Stomach (tissue), 8 donors: ENCODE measurements at regions not wholly inside any gene's neighbourhood (a gene's known extent, or its start where the extent isn't known, plus 50 kb on each side); places are given as distances from the start of the nearest gene placed in this dataset.

ENCODE experiments used
- DNase-seq, 2 donors: peaks; one replicate each; pipeline versions ENCODE4 v3.0.0 to v3.0.0-alpha.2; 2013 to 2019
- H3K27ac ChIP-seq, 5 donors: fragments of 200-600 bp in 4 of 5; sonication (generic) in 4 of 5; one replicate each; pipeline ENCODE4 v1.5.1; 2013 to 2019; ENCODE audit warnings: mild to moderate bottlenecking in 1 of 5, moderate library complexity in 1 of 5
- H3K27me3 ChIP-seq, 3 donors: fragments of 200-600 bp; sonication (generic); one replicate each; pipeline ENCODE4 v1.5.1; 2017 to 2019; ENCODE audit warnings: mixed run types in 1 of 3
- H3K36me3 ChIP-seq, 4 donors: fragments of 200-600 bp; sonication (generic); 1 replicate in 3 of 4; 2 replicates in 1 of 4; pipeline ENCODE4 v1.5.1; 2016 to 2019
- H3K4me1 ChIP-seq, 4 donors: fragments of 200-600 bp; sonication (generic); one replicate each; pipeline ENCODE4 v1.5.1; 2016 to 2019
- H3K4me3 ChIP-seq, 4 donors: fragments of 200-600 bp; sonication (generic) in 3 of 4; one replicate each; pipeline ENCODE4 v1.5.1; 2016 to 2019; ENCODE audit warnings: mild to moderate bottlenecking in 1 of 4
- H3K9me3 ChIP-seq, 4 donors: fragments of 200-600 bp; sonication (generic); one replicate each; pipeline ENCODE4 v1.5.1; 2016 to 2019
- CTCF ChIP-seq, 7 experiments: fragments of 450-650 bp in 4 of 7; fragments of 200-600 bp in 3 of 7; sonication (generic) in 3 of 7; IDR thresholded peaks; one replicate each; pipeline ENCODE4 v1.5.1; 2016 to 2019; ENCODE audit warnings: antibody characterized with exemption in 7 of 7, control low read depth in 2 of 7, mild to moderate bottlenecking in 1 of 7
- EP300 ChIP-seq: sonication (generic); formaldehyde crosslinking; IDR thresholded peaks from one replicate; pipeline ENCODE4 v1.6.1; 2017; ENCODE audit warnings: antibody characterized with exemption
- POLR2A ChIP-seq, 4 donors: fragments of 450-650 bp; IDR thresholded peaks; one replicate each; pipeline ENCODE4 v1.6.1; 2016; ENCODE audit warnings: antibody characterized with exemption in 4 of 4, control low read depth in 2 of 4, mild to moderate bottlenecking in 1 of 4, moderate library complexity in 1 of 4
- POLR2AphosphoS5 ChIP-seq, 3 donors: sonication (generic); formaldehyde crosslinking; IDR thresholded peaks; one replicate each; pipeline ENCODE4 v1.6.1; 2016; ENCODE audit warnings: antibody characterized with exemption in 3 of 3
- WGBS, 5 donors: extraction: QIAGEN DNeasy Blood & Tissue Kit in 3 of 5; methylation state at CpG; one replicate each; pipeline versions ENCODE4 v1.1.5 to v1.1.7; 2013 to 2018; 5-methylcytosine and 5-hydroxymethylcytosine counted together
- intact Hi-C: fragments of 100-400 bp; cut with DNase I; formaldehyde crosslinking; loops from one replicate; pipeline ENCODE4 v1.15.1; 2023; ENCODE audit warnings: low total_unique reads
- donor health status: healthy with polysubstance abuse.
- donor health status: Bipolar disorder and iron deficiency.
- donor health status: healthy.

GRCh38 chr9:18238752-18239447, 235.1 kb upstream of the ADAMTSL1 start:
- no peaks in the 10 kb centered on the region for H3K36me3 ChIP-seq
- TF ChIP-seq EP300, result no peak
- 64 to 85% (median 80%) methylated on average over 1 of the region's 1 CpG for WGBS, 5 donors
- H3K27me3 ChIP-seq, result no peaks in the 10 kb centered on the region
- DNase-seq, result no peak
- H3K4me3 ChIP-seq, result no peak overlapping the region
- H3K9me3 ChIP-seq, result peaks cover 0 to 4% (median 0%) of the 10 kb centered on the region in 4 donors
- no peaks in the 10 kb centered on the region for H3K4me1 ChIP-seq
- no peak overlapping the region for H3K27ac ChIP-seq
- intact Hi-C loops, result no loop called here

- Histone ChIP-seq H3K36me3 (no peaks in the 10 kb centered on the region), H3K4me3 (no peak overlapping the region), H3K9me3 (peaks cover 0 to 4% (median 0%) of the 10 kb centered on the region in 4 donors), H3K27me3 (no peaks in the 10 kb centered on the region), H3K27ac (no peak overlapping the region), H3K4me1 (no peaks in the 10 kb centered on the region)
- no peak for DNase-seq
- 28 to 41% (median 29%) methylated on average over 2 of the region's 2 CpGs for WGBS, 5 donors
- TF ChIP-seq POLR2AphosphoS5 (IDR thresholded peaks at IDR 0.05) (no peak), POLR2A (IDR thresholded peaks at IDR 0.05) (no peak), EP300 (no peak), CTCF (IDR thresholded peaks at IDR 0.05) (no peak)
- intact Hi-C loops, result no loop called here
These were observed 233.7 kb upstream of the ADAMTSL1 start for GRCh38 chr9:18240213-18240612.

- intact Hi-C loops, result no loop called here
- H3K27me3 ChIP-seq, result no peaks in the 10 kb centered on the region
- peak in 1 of 2 donors; percentile 13 for DNase-seq
- peaks cover 0 to 4% (median 0%) of the 10 kb centered on the region in 4 donors for H3K9me3 ChIP-seq
- 73 to 91% (median 84%) methylated on average over 4 of the region's 4 CpGs for WGBS, 5 donors
- H3K27ac ChIP-seq, result no peak overlapping the region
- no peaks in the 10 kb centered on the region for H3K4me1 ChIP-seq
- no peak for TF ChIP-seq POLR2AphosphoS5 (IDR thresholded peaks at IDR 0.05)
- TF ChIP-seq POLR2A (IDR thresholded peaks at IDR 0.05), result no peak
- no peak for TF ChIP-seq CTCF (IDR thresholded peaks at IDR 0.05)
- no peak for TF ChIP-seq EP300
- no peak overlapping the region for H3K4me3 ChIP-seq
- no peaks in the 10 kb centered on the region for H3K36me3 ChIP-seq
These were observed 228.0 kb upstream of the ADAMTSL1 start for GRCh38 chr9:18245911-18246310.

- intact Hi-C loops, result loop anchor here (5.0 to 10.0 kb wide), 3 partner anchors 185 to 782 kb away; partner anchors contain the start of gene SAXO1
- no peak for DNase-seq
- TF ChIP-seq POLR2AphosphoS5 (IDR thresholded peaks at IDR 0.05) (no peak), EP300 (no peak), CTCF (IDR thresholded peaks at IDR 0.05) (no peak), POLR2A (IDR thresholded peaks at IDR 0.05) (no peak)
These were observed 223.9 kb upstream of the ADAMTSL1 start for GRCh38 chr9:18250053-18250452.

GRCh38 chr9:18253950-18254349, 220.0 kb upstream of the ADAMTSL1 start:
- Histone ChIP-seq H3K4me3 (no peak overlapping the region), H3K27me3 (no peaks in the 10 kb centered on the region), H3K27ac (no peak overlapping the region), H3K36me3 (no peaks in the 10 kb centered on the region), H3K9me3 (no peaks in the 10 kb centered on the region), H3K4me1 (peaks cover 0 to 11% (median 0%) of the 10 kb centered on the region in 4 donors)
- no peak for DNase-seq
- WGBS, 5 donors, result 74 to 85% (median 77%) methylated on average over 9 of the region's 9 CpGs
- no peak for TF ChIP-seq CTCF (IDR thresholded peaks at IDR 0.05)
- no peak for TF ChIP-seq POLR2A (IDR thresholded peaks at IDR 0.05)
- TF ChIP-seq EP300, result no peak
- no peak for TF ChIP-seq POLR2AphosphoS5 (IDR thresholded peaks at IDR 0.05)
- intact Hi-C loops, result loop anchor here (5.0 to 10.0 kb wide), 3 partner anchors 181 to 778 kb away; partner anchors contain the start of gene SAXO1

More at GRCh38 chr9:18250053-18250452, 223.9 kb upstream of the ADAMTSL1 start:
- H3K36me3 ChIP-seq, result no peaks in the 10 kb centered on the region
- H3K4me3 ChIP-seq, result no peak overlapping the region
- no peaks in the 10 kb centered on the region for H3K27me3 ChIP-seq
- H3K4me1 ChIP-seq, result peaks cover 0 to 3% (median 0%) of the 10 kb centered on the region in 4 donors
- no peaks in the 10 kb centered on the region for H3K9me3 ChIP-seq
- no peak overlapping the region for H3K27ac ChIP-seq
